ENCODE measurements at regions not wholly inside any gene's neighbourhood (a gene's known extent, or its start where the extent isn't known, plus 50 kb on each side); places are given as distances from the start of the nearest gene placed in this dataset.

DNA sequence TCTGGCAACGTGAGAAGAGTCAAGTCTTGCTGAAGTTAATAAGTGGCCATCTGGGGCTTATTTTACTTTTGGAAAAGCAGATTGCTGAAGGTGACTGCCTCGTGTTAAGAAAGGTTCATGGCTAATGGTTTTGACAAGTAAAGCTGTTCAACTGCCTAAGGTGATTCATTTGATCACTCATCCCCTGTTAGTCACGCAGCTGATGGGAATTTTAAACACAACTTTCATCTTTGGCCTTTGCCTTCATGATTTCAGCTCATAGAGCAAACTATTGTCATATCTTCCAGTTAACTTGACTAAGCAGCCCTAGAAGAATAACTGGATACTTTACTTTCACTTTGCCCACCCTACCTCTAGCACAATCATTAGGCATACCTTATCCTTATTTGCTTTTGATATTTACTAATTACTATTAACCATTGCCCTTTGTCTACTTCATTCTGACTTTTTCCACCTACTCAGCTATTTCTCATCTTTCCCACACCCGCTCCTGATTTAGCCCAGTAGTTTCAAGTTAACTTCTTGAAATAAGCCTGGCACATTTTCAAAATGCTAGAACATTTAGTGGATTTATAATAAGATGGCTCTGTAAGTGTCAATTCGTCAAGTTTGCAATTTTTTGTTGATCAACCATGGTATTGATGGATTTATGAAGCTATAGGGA is 170.6 kb upstream of the S100G start:
- Histone ChIP-seq H3K9me3 (ENCODE audit: insufficient read depth, low read depth, low read length) (no peaks in the 10 kb centered on the region), H3K4me3 (ENCODE audit: low read length, poor library complexity, severe bottlenecking) (no peak overlapping the region), H3F3A (ENCODE audit: low read depth) (no peaks in the 10 kb centered on the region), H3K4me1 (ENCODE audit: insufficient read depth, low read length, poor library complexity, severe bottlenecking) (no peaks in the 10 kb centered on the region), H3K9ac (ENCODE audit: low read depth, low read length, poor library complexity, severe bottlenecking) (no peak overlapping the region), H3K27me3 (ENCODE audit: insufficient read depth, low read length, poor library complexity, severe bottlenecking) (no peaks in the 10 kb centered on the region), H2AFZ (ENCODE audit: low read length) (no peak overlapping the region), H3K36me3 (ENCODE audit: insufficient read depth, low read length) (no peaks in the 10 kb centered on the region), H4K20me1 (ENCODE audit: insufficient read depth, low read length, poor library complexity, severe bottlenecking) (no peaks in the 10 kb centered on the region), H3K79me2 (ENCODE audit: insufficient read depth, low read length) (no peaks in the 10 kb centered on the region), H3K4me2 (ENCODE audit: low read depth, low read length, poor library complexity, severe bottlenecking) (no peak overlapping the region), H3K9me2 (replicated peaks; ENCODE audit: low read depth, low read length) (no peaks in the 10 kb centered on the region)
- TF ChIP-seq, protein P1, sequence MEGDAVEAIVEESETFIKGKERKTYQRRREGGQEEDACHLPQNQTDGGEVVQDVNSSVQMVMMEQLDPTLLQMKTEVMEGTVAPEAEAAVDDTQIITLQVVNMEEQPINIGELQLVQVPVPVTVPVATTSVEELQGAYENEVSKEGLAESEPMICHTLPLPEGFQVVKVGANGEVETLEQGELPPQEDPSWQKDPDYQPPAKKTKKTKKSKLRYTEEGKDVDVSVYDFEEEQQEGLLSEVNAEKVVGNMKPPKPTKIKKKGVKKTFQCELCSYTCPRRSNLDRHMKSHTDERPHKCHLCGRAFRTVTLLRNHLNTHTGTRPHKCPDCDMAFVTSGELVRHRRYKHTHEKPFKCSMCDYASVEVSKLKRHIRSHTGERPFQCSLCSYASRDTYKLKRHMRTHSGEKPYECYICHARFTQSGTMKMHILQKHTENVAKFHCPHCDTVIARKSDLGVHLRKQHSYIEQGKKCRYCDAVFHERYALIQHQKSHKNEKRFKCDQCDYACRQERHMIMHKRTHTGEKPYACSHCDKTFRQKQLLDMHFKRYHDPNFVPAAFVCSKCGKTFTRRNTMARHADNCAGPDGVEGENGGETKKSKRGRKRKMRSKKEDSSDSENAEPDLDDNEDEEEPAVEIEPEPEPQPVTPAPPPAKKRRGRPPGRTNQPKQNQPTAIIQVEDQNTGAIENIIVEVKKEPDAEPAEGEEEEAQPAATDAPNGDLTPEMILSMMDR (conservative IDR thresholded peaks at IDR 0.05; ENCODE audit: low read length): no peak
- TF ChIP-seq EZH2phosphoT487 (IDR thresholded peaks at IDR 0.05; ENCODE audit: borderline replicate concordance): no peak

DNA sequence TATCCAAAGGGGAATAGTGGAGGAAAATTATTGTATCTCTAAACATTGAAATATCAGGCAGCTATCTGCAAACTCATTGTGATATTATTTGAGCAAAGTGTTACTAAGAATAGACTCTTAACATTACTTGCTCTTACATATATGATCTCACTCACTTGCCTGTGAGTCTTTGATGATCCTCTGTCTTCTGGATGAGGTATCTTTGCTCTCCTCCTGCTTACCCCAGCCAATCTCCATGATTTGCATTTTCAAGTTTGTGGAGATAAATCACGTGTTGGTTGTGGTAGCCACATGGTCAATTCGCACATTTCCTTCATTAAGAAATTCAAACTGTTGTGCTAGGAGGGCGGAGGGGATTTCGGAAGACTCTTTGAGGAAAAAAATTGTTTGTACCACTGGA is 169.9 kb upstream of the S100G start:
- H3K36me3 ChIP-seq (ENCODE audit: insufficient read depth, low read length): no peaks in the 10 kb centered on the region
- no peak for TF ChIP-seq EZH2phosphoT487 (IDR thresholded peaks at IDR 0.05; ENCODE audit: borderline replicate concordance)
- H4K20me1 ChIP-seq (ENCODE audit: insufficient read depth, low read length, poor library complexity, severe bottlenecking): no peaks in the 10 kb centered on the region
- H3F3A ChIP-seq (ENCODE audit: low read depth): no peaks in the 10 kb centered on the region
- H3K27me3 ChIP-seq (ENCODE audit: insufficient read depth, low read length, poor library complexity, severe bottlenecking): no peaks in the 10 kb centered on the region
- H2AFZ ChIP-seq (ENCODE audit: low read length): no peak overlapping the region
- no peaks in the 10 kb centered on the region for H3K9me3 ChIP-seq (ENCODE audit: insufficient read depth, low read depth, low read length)
- H3K4me1 ChIP-seq (ENCODE audit: insufficient read depth, low read length, poor library complexity, severe bottlenecking): no peaks in the 10 kb centered on the region
- H3K4me2 ChIP-seq (ENCODE audit: low read depth, low read length, poor library complexity, severe bottlenecking): no peak overlapping the region
- no peaks in the 10 kb centered on the region for H3K9me2 ChIP-seq (replicated peaks; ENCODE audit: low read depth, low read length)
- H3K4me3 ChIP-seq (ENCODE audit: low read length, poor library complexity, severe bottlenecking): no peak overlapping the region
- H3K79me2 ChIP-seq (ENCODE audit: insufficient read depth, low read length): no peaks in the 10 kb centered on the region
- H3K9ac ChIP-seq (ENCODE audit: low read depth, low read length, poor library complexity, severe bottlenecking): no peak overlapping the region

DNA sequence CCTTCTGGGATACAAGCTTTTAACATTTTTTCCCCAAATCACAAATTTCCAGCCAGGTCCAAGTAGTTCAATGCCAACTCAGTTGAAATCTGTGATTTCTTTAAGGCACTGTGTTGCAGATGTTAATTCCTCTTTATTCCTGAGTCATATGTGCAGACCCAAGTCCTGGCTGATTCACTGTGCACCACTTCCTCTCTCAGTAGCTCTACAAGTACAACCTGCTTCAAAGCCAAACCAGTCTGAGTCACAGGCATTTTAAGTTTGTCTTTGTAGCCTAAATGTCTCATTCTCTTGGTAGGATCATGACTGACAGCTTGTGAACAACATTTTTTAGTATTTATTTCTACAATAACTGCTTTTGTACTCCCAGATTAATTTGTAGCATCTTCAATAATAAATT is 165.6 kb upstream of the S100G start:
- no peaks in the 10 kb centered on the region for H3K4me1 ChIP-seq (ENCODE audit: insufficient read depth, low read length, poor library complexity, severe bottlenecking)
- H3K9me3 ChIP-seq (ENCODE audit: insufficient read depth, low read depth, low read length): no peaks in the 10 kb centered on the region
- H3K36me3 ChIP-seq (ENCODE audit: insufficient read depth, low read length): no peaks in the 10 kb centered on the region
- H3F3A ChIP-seq (ENCODE audit: low read depth): no peaks in the 10 kb centered on the region
- no peak for TF ChIP-seq EZH2phosphoT487 (IDR thresholded peaks at IDR 0.05; ENCODE audit: borderline replicate concordance)
- TF ChIP-seq, protein P1 (conservative IDR thresholded peaks at IDR 0.05; ENCODE audit: low read length): no peak
- no peak overlapping the region for H3K9ac ChIP-seq (ENCODE audit: low read depth, low read length, poor library complexity, severe bottlenecking)
- H3K4me3 ChIP-seq (ENCODE audit: low read length, poor library complexity, severe bottlenecking): no peak overlapping the region
- no peaks in the 10 kb centered on the region for H3K27me3 ChIP-seq (ENCODE audit: insufficient read depth, low read length, poor library complexity, severe bottlenecking)
- H3K4me2 ChIP-seq (ENCODE audit: low read depth, low read length, poor library complexity, severe bottlenecking): no peak overlapping the region
- no peaks in the 10 kb centered on the region for H3K9me2 ChIP-seq (replicated peaks; ENCODE audit: low read depth, low read length)
- no peak overlapping the region for H2AFZ ChIP-seq (ENCODE audit: low read length)
- H3K79me2 ChIP-seq (ENCODE audit: insufficient read depth, low read length): no peaks in the 10 kb centered on the region
- no peaks in the 10 kb centered on the region for H4K20me1 ChIP-seq (ENCODE audit: insufficient read depth, low read length, poor library complexity, severe bottlenecking)

All from Loucy (cell line).